ENCODE measurements at regions not wholly inside any gene's neighbourhood (a gene's known extent, or its start where the extent isn't known, plus 50 kb on each side); places are given as distances from the start of the nearest gene placed in this dataset.

GRCh38 chr1:5571861-5572401 is 420.3 kb downstream of the NPHP4 start:
- Histone ChIP-seq H3K27me3 (replicated peaks; ENCODE audit: control insufficient read depth, insufficient read depth, low read length) (no peaks in the 10 kb centered on the region), H3K4me1 (no peaks in the 10 kb centered on the region), H3K9me3 (no peaks in the 10 kb centered on the region), H3K36me3 (ENCODE audit: control insufficient read depth, insufficient read depth, low read length) (no peaks in the 10 kb centered on the region), H3K4me3 (ENCODE audit: low read depth, low read length) (no peak overlapping the region)
- H3K4me3 Mint-ChIP-seq (ENCODE audit: unreplicated experiment): no peak overlapping the region
- no peak for DNase-seq
- intact Hi-C loops (cut with micrococcal nuclease; ENCODE audit: unreplicated experiment): no loop called here
- peaks cover 12% of the 10 kb centered on the region for H3K27me3 Mint-ChIP-seq (ENCODE audit: insufficient read depth, unreplicated experiment)
- no peaks in the 10 kb centered on the region for H3K4me1 Mint-ChIP-seq (ENCODE audit: low read depth, unreplicated experiment)
- no TSS peak for BruUV-seq (replicated peaks)
- ChIA-PET POLR2A (no interaction called here), CTCF (no interaction called here)
- no peaks in the 10 kb centered on the region for H3K36me3 Mint-ChIP-seq (ENCODE audit: insufficient read depth, unreplicated experiment)
- peaks cover 22% of the 10 kb centered on the region for H3K9me3 Mint-ChIP-seq (ENCODE audit: unreplicated experiment)
- no peak overlapping the region for H3K27ac Mint-ChIP-seq (ENCODE audit: unreplicated experiment)
- TF ChIP-seq CTCF (IDR thresholded peaks at IDR 0.05; ENCODE audit: insufficient read depth in 1 of 2, low read depth in 1 of 2, low read length in 1 of 2, severe bottlenecking in 1 of 2, unreplicated experiment in 1 of 2): no peak

GRCh38 chr1:5571438-5571837 is 420.8 kb downstream of the NPHP4 start:
- ChIA-PET CTCF (no interaction called here), POLR2A (no interaction called here)
- intact Hi-C loops (cut with micrococcal nuclease; ENCODE audit: unreplicated experiment): no loop called here
- no peak for DNase-seq
- H3K36me3 ChIP-seq (ENCODE audit: control insufficient read depth, insufficient read depth, low read length): no peaks in the 10 kb centered on the region
- no peak overlapping the region for H3K4me3 ChIP-seq (ENCODE audit: low read depth, low read length)
- no peak for TF ChIP-seq CTCF (IDR thresholded peaks at IDR 0.05; ENCODE audit: insufficient read depth in 1 of 2, low read depth in 1 of 2, low read length in 1 of 2, severe bottlenecking in 1 of 2, unreplicated experiment in 1 of 2)
- H3K27me3 ChIP-seq (replicated peaks; ENCODE audit: control insufficient read depth, insufficient read depth, low read length): no peaks in the 10 kb centered on the region
- Mint-ChIP-seq H3K9me3 (ENCODE audit: unreplicated experiment) (peaks cover 22% of the 10 kb centered on the region), H3K4me3 (ENCODE audit: unreplicated experiment) (no peak overlapping the region), H3K36me3 (ENCODE audit: insufficient read depth, unreplicated experiment) (no peaks in the 10 kb centered on the region), H3K27ac (ENCODE audit: unreplicated experiment) (no peak overlapping the region), H3K4me1 (ENCODE audit: low read depth, unreplicated experiment) (no peaks in the 10 kb centered on the region), H3K27me3 (ENCODE audit: insufficient read depth, unreplicated experiment) (peaks cover 12% of the 10 kb centered on the region)
- no peaks in the 10 kb centered on the region for H3K4me1 ChIP-seq
- BruUV-seq (replicated peaks): no TSS peak
- no peaks in the 10 kb centered on the region for H3K9me3 ChIP-seq

GRCh38 chr1:5570931-5571330 is 421.3 kb downstream of the NPHP4 start:
- H3K9me3 ChIP-seq: no peaks in the 10 kb centered on the region
- no peaks in the 10 kb centered on the region for H3K4me1 ChIP-seq
- H3K4me3 Mint-ChIP-seq (ENCODE audit: unreplicated experiment): no peak overlapping the region
- H3K27me3 ChIP-seq (replicated peaks; ENCODE audit: control insufficient read depth, insufficient read depth, low read length): no peaks in the 10 kb centered on the region
- H3K4me3 ChIP-seq (ENCODE audit: low read depth, low read length): no peak overlapping the region
- POLR2A ChIA-PET: no interaction called here
- no peak for DNase-seq
- intact Hi-C loops (cut with micrococcal nuclease; ENCODE audit: unreplicated experiment): no loop called here
- peaks cover 12% of the 10 kb centered on the region for H3K27me3 Mint-ChIP-seq (ENCODE audit: insufficient read depth, unreplicated experiment)
- no TSS peak for BruUV-seq (replicated peaks)
- H3K4me1 Mint-ChIP-seq (ENCODE audit: low read depth, unreplicated experiment): no peaks in the 10 kb centered on the region
- TF ChIP-seq CTCF (IDR thresholded peaks at IDR 0.05; ENCODE audit: insufficient read depth in 1 of 2, low read depth in 1 of 2, low read length in 1 of 2, severe bottlenecking in 1 of 2, unreplicated experiment in 1 of 2): no peak
- H3K27ac Mint-ChIP-seq (ENCODE audit: unreplicated experiment): no peak overlapping the region
- CTCF ChIA-PET: no interaction called here
- no peaks in the 10 kb centered on the region for H3K36me3 ChIP-seq (ENCODE audit: control insufficient read depth, insufficient read depth, low read length)
- no peaks in the 10 kb centered on the region for H3K36me3 Mint-ChIP-seq (ENCODE audit: insufficient read depth, unreplicated experiment)
- H3K9me3 Mint-ChIP-seq (ENCODE audit: unreplicated experiment): peaks cover 22% of the 10 kb centered on the region

All from Caco-2 (cell line).